Calu3 (cell line): ENCODE measurements at regions not wholly inside any gene's neighbourhood (a gene's known extent, or its start where the extent isn't known, plus 50 kb on each side); places are given as distances from the start of the nearest gene placed in this dataset.

ENCODE experiments used
- BruUV-seq: library from RNA; stranded (reverse); fragments of 400-500 nt; replicated peaks from 2 replicates; lab custom pipeline; 2021; lab: Mats Ljungman, UMichigan
- CTCF ChIA-PET: fragments of 300-600 bp; sonication (Branson Sonifier 250); formaldehyde crosslinking; loops from one replicate; lab custom pipeline; 2022; ENCODE audit warnings: antibody characterized with exemption; lab: Charles Lee
- DNase-seq: peaks from one replicate; pipeline ENCODE4 v3.0.0; 2022
- H3K27ac Mint-ChIP-seq: one replicate; pipeline ENCODE4 v1.8.0; 2022; ENCODE audit warnings: mixed read lengths; ENCODE audit not compliant: unreplicated experiment
- H3K27me3 Mint-ChIP-seq: one replicate; pipeline ENCODE4 v1.8.0; 2022; ENCODE audit warnings: mixed read lengths; ENCODE audit not compliant: unreplicated experiment
- H3K36me3 Mint-ChIP-seq: one replicate; pipeline ENCODE4 v1.8.0; 2022; ENCODE audit warnings: mild to moderate bottlenecking, moderate library complexity, mixed read lengths; ENCODE audit not compliant: insufficient read depth, unreplicated experiment
- H3K4me1 Mint-ChIP-seq: one replicate; pipeline ENCODE4 v1.8.0; 2022; ENCODE audit warnings: mild to moderate bottlenecking, low read depth, mixed read lengths; ENCODE audit not compliant: unreplicated experiment
- H3K4me3 Mint-ChIP-seq: one replicate; pipeline ENCODE4 v1.8.0; 2022; ENCODE audit warnings: mild to moderate bottlenecking, low read depth, moderate library complexity, mixed read lengths; ENCODE audit not compliant: unreplicated experiment
- H3K9me3 Mint-ChIP-seq: one replicate; pipeline ENCODE4 v1.8.0; 2022; ENCODE audit warnings: low read depth, mixed read lengths; ENCODE audit not compliant: unreplicated experiment
- intact Hi-C: fragments of 100-400 bp; cut with micrococcal nuclease; formaldehyde crosslinking; loops from one replicate; pipeline ENCODE4 v1.10.0; 2022; ENCODE audit not compliant: unreplicated experiment
- TF ChIP-seq, protein P1 (sequence below): fragments of 200-600 bp; IDR thresholded peaks from one replicate; pipeline ENCODE4 v1.8.0; 2022; ENCODE audit warnings: antibody characterized with exemption; ENCODE audit not compliant: unreplicated experiment

DNA sequence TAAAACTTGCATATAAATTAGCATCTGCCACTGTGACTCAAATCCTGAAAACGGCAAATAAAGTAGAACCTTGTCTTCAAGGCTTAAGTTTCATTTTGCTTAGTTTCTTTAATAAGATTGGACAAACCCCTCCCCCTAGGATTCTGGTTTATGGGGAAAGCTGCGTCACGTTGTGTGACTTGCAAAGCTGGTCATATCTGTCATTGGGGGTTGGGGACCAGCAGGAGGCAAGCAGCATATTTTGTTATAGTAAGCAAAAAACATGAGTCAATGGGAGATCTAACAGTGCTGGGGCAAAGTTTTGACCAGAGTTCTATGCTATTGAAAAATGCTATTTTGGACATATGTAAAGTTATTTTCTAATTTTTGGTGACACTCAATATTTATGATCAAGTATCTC, 407.3 kb downstream of the PCDH18 start:
- H3K4me1 Mint-ChIP-seq = peaks cover 8% of the 10 kb centered on the region
- no peaks in the 10 kb centered on the region for H3K27me3 Mint-ChIP-seq
- intact Hi-C loops = no loop called here
- H3K27ac Mint-ChIP-seq = peak overlapping the region; percentile 59
- peak overlapping the region; percentile 64 for H3K4me3 Mint-ChIP-seq
- BruUV-seq = no TSS peak
- TF ChIP-seq, protein P1, sequence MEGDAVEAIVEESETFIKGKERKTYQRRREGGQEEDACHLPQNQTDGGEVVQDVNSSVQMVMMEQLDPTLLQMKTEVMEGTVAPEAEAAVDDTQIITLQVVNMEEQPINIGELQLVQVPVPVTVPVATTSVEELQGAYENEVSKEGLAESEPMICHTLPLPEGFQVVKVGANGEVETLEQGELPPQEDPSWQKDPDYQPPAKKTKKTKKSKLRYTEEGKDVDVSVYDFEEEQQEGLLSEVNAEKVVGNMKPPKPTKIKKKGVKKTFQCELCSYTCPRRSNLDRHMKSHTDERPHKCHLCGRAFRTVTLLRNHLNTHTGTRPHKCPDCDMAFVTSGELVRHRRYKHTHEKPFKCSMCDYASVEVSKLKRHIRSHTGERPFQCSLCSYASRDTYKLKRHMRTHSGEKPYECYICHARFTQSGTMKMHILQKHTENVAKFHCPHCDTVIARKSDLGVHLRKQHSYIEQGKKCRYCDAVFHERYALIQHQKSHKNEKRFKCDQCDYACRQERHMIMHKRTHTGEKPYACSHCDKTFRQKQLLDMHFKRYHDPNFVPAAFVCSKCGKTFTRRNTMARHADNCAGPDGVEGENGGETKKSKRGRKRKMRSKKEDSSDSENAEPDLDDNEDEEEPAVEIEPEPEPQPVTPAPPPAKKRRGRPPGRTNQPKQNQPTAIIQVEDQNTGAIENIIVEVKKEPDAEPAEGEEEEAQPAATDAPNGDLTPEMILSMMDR = no peak
- peak; percentile 19 for DNase-seq
- CTCF ChIA-PET = interaction anchor here (0.7 to 1.1 kb wide), 2 partner anchors 61 to 965 kb away, joined by 3 to 4 read pairs; no protein-coding TSS in a partner anchor
- H3K9me3 Mint-ChIP-seq = no peaks in the 10 kb centered on the region
- no peaks in the 10 kb centered on the region for H3K36me3 Mint-ChIP-seq

DNA sequence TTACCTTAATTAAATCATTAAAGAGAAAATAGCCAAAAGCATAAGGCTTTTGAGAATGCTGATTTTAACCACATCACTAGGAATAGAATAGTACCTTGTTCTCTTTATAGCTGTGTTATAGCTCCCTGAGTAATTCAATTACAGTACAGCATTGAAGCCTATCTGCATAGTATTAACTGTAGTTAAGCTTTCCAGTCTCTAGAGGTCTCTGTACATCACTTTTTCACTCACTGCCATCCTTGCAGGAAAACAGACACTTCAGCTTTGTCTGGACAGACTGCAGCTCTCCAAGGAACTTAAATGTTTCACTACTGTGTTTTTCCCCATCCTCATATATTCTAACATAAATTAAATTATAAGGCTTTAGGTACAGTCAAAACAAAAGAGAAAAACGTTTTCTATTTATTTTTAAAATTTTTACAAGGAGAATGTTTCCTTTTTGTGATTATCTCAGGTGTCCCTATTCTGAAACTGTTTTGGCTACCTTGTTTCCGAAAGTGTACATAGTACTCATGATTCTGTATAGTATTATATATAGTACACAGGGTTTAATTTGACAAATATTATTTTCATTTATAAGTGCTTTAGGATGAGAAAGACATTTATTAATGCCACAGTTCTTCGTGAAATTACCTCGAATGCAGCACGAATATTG, 407.9 kb downstream of the PCDH18 start:
- Mint-ChIP-seq H3K27ac (peak overlapping the region; percentile 59), H3K36me3 (no peaks in the 10 kb centered on the region), H3K9me3 (no peaks in the 10 kb centered on the region), H3K4me1 (peaks cover 8% of the 10 kb centered on the region), H3K27me3 (no peaks in the 10 kb centered on the region), H3K4me3 (peak overlapping the region; percentile 64)
- DNase-seq = no peak
- CTCF ChIA-PET = interaction anchor here (0.9 to 1.7 kb wide), 3 partner anchors 966 to 1747 kb away, joined by 4 to 5 read pairs (median 5); no protein-coding TSS in a partner anchor
- intact Hi-C loops = loop anchor here (5.0 kb wide), 1 partner anchor 738 kb away; no protein-coding TSS in a partner anchor
- TF ChIP-seq, protein P1 = no peak
- BruUV-seq = no TSS peak

DNA sequence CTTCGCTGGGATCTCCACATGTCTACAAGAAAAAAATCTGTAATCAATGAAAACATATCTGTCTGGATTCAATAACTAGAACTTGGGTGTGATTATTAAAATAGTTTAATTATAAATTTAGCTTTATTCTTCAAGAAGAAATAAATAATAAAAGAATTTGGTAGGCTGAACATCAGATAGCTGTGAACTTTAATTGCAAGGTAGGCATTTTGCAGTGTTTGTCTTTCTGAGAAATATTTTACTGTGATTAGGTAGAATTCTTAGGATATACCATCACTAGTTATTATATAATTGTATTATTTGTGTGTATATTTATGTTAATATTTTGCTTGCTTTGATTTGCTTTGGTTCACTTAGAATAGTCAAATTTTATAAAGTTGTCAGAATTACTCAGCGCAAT, 409.4 kb downstream of the PCDH18 start:
- Mint-ChIP-seq H3K27me3 (no peaks in the 10 kb centered on the region), H3K36me3 (no peaks in the 10 kb centered on the region), H3K4me1 (peaks cover 8% of the 10 kb centered on the region), H3K27ac (no peak overlapping the region), H3K9me3 (no peaks in the 10 kb centered on the region), H3K4me3 (no peak overlapping the region)
- BruUV-seq = no TSS peak
- CTCF ChIA-PET = interaction anchor here (1.7 kb wide), 1 partner anchor 1454 kb away, joined by 5 read pairs; no protein-coding TSS in a partner anchor
- no peak for DNase-seq
- TF ChIP-seq, protein P1 = no peak
- intact Hi-C loops = loop anchor here (5.0 kb wide), 1 partner anchor 739 kb away; no protein-coding TSS in a partner anchor

DNA sequence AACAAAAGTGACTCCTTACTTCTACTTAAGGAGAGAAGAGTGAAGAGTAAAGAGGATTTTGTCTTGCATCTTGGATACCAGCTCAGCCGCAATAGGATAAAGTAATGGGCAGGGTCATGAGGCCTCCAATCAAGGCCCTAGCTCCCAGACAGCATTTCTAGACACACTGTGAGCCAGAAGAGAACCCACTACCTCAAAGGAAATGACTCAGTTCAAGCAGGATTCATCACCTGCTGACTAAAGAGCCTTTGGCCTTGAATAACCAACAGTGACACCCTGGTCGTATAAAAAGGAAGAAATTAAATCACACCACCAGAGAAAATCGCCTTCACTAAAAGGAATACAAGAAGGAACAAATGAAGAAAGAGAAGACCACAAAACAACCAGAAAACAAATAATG, 416.1 kb downstream of the PCDH18 start:
- H3K27ac Mint-ChIP-seq = no peak overlapping the region
- H3K36me3 Mint-ChIP-seq = no peaks in the 10 kb centered on the region
- DNase-seq = no peak
- H3K9me3 Mint-ChIP-seq = peaks cover 4% of the 10 kb centered on the region
- CTCF ChIA-PET = no interaction called here
- TF ChIP-seq, protein P1 = no peak
- H3K4me1 Mint-ChIP-seq = no peaks in the 10 kb centered on the region
- no peaks in the 10 kb centered on the region for H3K27me3 Mint-ChIP-seq
- BruUV-seq = no TSS peak
- no peak overlapping the region for H3K4me3 Mint-ChIP-seq
- intact Hi-C loops = no loop called here
